Cortex of kidney (tissue), 1 donor: ENCODE measurements at regions not wholly inside any gene's neighbourhood (a gene's known extent, or its start where the extent isn't known, plus 50 kb on each side); places are given as distances from the start of the nearest gene placed in this dataset.

Experiments
- DNase-seq: peaks from one replicate; lab custom pipeline; 2025; lab: John Stamatoyannopoulos, UW

DNA sequence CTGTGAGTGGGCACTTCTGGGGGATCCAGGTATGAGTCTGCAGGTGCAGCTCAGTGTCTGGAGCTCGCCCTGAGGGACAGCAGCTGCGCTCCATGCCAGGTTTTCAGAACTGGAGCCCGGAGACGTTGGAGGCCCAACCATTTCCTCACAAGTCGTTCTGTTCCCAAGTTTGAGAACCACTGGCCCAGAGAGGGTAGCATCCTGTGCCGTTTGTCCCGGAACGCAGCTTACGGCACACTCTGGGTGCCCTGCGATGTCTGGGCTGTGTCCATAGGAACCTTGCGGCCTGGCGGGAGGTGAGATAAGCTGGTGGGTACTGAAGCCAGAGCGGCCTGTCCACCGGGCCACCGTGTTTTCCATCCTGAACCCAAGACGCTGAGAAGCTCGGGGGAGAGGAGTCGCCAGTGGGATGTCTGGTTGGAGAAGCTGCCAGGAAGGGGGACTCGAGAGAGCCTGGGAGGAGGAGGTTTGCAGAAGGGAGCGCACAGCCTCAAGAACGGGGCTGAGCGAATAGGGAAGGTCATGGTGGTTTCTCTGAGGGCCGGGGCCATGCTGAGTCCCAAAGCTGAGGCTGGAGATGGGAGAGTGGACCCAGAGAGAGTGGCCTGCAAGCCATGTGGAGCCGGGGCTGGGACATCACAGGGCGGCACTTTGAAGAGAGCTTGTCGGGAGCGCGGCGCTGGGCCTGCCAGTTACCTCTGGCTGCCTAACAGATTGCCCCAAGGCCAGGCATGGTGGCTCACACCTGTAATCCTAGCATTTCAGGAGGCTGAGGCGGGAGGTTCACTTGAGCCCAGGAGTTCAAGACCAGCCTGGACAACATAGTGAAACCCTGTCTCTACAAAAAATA, 211.0 kb upstream of the GSE1 start:
- no peak for DNase-seq

DNA sequence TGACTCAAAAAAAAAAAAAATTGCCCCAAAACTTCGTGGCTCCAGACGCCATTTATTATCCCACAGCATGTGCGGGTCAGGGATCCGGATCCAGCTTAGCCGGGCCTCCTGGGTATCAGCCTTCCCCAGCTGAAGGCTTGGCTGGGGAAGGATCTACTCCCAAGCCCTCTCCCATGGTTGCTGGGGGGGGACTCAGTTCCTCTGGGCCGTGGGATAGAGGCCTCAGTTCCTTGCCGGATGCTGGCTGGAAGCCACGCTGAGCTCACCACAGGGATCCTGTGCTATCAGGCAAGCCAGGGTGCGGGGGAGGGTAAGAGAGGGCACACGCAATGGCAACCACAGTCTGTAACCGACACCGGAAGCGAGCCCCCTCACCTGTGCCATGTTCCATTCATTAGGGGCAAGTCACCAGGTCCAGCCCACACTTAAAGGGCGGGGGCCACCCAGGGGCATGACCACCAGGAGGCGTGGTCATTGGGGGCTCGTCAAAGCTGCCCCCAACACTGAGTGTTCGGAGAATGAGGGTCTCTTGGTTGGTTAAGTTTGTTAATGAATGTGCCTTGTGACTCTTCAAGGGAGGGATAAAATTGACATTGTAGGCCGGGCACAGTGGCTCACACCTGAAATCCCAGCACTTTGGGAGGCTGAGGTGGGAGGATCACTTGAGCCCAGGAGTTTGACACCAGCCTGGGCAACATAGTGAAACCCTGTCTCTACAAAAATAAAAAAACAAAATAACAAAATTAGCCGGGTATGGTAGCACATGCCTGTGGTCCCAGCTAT, 210.0 kb upstream of the GSE1 start:
- DNase-seq, result no peak

DNA sequence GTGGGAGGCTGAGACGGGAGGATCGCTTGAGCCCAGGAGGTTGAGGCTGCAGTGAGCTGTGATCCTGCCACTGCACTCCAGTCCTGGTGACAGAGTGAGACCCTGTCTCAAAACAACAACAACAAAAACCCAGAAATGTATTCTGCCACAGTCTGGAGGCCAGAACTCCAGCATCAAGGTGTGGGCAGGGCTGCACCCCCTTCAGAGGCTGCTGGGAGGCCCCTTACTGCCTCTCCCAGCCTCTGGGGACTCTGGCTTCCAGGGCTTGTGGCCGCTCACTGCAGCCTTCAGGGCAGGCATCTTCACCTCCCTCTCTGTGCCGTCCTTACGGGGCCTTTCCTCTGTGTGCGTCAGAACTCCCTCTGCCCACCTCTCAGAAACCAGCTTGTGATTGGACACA, 209.4 kb upstream of the GSE1 start:
- DNase-seq, result no peak

DNA sequence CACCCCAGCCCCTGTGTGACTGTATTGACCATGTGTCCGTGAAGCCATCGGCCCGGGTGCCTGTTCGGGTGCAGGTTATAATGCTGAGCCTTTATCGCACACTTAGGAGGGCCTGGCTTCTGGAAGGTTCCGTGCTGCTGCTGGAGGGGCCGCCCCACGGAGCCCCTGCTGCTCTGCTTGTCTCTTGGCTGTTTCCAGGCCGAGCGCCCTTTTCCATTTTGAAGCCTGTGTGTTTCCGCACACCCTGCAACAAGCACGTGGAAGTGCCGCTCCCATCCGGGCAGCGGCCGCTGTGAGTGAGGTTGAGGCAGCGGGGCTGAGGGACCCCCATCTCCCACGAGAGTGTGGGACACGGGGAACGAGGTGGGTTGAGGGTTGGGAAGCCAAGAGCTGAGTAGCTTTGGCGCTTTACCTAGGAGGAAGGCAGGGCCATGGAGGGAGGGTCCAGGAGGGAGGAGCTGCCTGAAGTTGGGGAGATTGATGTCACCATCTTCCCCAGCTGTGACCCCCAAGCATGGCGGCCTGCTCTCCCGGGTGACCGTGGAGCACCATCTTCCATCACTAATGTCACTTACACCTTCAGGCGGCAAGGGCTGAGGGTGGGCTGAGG, 200.1 kb upstream of the GSE1 start:
- DNase-seq, result no peak

DNA sequence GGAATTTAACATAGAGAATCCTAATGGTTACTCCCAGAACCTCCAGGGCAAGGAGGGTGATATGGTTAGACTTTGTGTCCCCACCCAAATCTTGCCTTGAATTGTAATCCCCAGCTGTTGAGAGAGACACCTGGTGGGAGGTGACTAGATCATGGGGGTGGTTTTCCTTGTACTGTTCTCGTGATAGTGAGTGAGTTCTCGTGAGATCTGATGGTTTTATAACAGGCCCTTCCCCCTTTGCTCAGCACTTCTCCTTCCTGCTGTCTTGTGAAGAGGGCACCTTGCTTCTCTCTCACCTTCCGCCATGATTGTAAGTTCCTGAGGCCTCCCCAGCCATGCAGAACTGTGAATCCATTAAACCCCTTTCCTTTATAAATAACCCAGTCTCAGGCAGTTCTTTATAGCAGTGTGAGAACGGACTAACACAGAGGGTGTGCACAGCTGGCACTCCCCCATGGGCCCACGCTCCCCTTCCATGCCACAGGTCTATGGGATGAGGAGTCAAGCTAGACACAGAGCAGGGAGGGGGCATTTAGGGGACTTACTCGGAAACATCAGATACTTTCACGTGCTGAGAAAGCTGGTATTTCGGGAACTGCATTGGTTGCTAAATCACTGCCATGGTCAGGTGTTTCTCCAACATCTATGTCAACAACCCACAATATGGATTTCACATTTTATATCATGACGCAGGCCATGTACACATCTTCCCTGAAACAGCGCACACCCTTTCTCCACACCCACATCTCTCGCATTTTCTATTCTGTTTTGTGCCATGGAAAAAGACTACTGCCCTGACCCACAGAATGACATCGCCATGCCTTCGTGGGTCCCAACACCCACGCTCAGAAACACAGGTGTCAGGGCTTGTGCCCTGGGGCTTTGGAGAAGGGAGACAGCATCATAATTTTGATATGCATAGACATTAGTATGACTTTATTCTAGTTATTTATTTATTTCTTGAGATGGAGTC, 199.1 kb upstream of the GSE1 start:
- no peak for DNase-seq

DNA sequence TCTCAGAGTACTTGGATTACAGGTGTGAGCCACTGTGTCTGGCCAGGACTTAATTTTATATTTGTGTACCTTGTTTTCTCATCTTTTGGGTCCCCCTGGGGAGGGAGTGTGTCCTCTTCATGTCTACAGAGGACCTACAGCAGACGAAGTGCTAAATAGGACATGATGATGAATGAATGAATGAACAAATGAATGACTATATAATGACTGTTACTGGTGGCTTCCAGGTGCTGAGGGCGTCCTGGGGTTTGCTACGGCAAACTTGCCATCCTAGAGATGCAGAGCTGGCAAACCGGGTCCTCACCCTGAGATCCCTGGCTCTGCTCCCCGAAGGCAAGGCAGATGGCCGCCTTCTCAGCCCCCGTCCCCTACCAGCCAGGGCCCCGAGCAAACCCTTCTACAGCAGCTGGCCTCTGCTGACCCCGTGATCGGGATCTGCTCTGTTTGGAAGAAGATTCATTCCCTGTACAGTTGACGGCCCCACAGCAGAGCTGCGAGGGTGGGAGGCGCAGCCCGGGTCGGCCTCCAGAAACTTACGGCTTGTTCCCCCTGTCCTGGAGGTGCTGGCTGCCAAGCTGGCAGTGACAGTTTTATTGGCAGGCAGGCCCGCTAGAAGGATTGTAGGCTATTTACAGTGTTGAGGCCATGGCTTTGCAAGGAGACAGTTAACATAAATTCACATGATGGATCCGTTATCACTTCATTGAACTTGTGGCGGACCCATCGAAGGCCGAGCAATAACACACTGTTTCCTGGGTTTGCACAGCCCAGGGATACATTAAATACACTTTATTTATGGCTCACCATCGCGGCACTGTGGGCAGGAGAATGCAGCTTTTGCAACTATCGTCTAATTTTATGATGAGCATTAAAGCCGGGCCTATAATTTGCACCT, 197.7 kb upstream of the GSE1 start:
- DNase-seq, result no peak

DNA sequence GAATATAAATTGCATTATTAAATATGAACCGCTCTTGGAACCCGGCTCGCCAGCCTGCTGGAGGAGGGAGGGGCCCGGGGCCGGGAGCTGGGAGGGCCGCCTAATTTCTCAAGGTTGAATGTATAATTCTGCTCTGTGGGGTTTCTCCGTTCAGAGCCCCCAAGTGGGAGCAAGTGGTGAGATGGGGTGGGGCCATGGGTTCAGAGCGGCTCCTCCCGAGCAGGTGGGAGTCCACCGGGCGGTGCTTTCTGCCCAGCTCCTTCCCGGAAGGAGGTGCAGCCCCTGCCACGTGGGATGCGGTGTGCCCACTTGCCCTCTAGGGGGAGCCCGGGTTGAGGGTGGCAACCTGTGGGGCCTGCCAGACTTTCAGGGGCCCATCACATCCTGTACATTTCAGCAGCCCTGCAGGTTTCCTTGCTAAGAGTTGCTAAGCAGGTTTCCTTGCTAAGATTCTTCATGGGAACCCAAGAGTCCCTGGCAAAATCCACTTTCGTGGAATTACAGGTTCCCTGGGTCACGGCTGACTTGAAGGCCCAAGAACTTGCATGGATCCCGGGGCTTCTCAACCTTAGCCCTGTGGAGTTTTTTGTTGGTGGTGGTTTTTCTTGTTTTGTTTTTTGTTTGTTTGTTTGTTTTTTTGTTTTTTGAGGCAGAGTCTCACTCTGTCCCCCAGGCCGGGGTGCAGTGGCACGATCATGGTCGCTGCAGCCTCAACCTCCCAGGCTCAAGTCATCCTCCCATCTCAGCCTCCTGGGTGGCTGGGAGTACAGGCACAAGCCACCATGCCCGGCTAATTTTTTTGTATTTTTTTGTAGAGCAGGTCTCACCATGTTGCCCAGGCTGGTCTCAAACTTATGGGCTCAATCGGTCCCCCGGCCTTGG, 196.7 kb upstream of the GSE1 start:
- DNase-seq, result no peak

DNA sequence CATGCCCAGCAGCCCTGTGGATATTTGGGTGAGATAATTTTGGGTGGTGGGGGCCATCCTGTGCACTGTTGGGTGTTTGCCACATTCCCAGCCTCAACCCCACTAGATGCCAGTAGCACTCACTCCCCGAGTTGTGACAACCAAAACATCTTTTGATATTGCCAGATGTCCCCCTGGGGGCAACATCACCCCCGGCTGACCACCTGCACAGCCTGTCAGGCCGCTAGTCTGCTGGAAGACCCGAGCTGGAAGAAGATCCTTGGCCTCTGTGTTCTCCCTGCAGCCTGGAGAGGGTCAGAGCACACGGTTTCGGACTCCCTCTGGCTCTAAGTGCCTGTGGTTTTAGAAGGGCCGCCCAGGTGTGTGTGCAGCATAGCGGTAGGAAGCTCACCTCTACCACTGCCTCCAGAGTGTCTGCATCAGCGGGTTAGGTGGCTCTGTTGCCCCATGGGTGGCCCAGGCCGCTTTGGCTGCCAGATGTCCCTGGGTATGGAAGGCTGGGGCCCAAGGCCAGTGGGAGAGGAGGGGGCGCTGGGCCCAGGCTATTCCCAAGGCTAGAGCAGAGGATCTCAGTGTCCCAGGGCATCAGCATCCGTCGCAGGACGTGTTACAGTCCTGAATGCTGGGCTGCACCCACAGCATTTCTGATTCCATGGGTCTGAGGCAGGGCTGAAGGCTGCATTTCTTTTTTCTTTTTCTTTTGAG, 195.8 kb upstream of the GSE1 start:
- DNase-seq, result no peak

DNA sequence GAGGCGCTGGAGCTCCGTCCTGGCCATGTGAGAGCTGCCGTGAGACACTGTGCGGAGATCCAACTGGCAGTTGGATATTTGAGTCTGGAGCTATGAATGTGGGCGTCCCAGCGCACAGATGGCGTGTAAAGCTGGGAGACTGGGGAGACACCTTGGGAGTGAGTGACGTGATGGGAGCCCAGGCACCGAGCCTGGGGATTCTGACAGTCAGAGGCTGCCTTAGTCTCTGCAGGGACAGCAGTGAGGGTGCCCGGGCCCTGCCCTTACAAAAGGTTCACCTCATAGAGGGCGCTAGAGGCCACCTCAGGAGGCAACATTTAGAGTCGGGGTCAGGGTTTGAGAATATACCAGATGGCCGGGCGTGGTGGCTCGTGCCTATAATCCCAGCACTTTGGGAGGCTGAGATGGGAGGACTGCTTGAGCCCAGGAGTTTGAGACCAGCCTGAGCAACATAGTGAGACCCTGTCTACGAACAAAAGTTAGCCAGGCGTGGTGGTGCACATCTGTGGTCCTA, 194.1 kb upstream of the GSE1 start:
- no peak for DNase-seq

DNA sequence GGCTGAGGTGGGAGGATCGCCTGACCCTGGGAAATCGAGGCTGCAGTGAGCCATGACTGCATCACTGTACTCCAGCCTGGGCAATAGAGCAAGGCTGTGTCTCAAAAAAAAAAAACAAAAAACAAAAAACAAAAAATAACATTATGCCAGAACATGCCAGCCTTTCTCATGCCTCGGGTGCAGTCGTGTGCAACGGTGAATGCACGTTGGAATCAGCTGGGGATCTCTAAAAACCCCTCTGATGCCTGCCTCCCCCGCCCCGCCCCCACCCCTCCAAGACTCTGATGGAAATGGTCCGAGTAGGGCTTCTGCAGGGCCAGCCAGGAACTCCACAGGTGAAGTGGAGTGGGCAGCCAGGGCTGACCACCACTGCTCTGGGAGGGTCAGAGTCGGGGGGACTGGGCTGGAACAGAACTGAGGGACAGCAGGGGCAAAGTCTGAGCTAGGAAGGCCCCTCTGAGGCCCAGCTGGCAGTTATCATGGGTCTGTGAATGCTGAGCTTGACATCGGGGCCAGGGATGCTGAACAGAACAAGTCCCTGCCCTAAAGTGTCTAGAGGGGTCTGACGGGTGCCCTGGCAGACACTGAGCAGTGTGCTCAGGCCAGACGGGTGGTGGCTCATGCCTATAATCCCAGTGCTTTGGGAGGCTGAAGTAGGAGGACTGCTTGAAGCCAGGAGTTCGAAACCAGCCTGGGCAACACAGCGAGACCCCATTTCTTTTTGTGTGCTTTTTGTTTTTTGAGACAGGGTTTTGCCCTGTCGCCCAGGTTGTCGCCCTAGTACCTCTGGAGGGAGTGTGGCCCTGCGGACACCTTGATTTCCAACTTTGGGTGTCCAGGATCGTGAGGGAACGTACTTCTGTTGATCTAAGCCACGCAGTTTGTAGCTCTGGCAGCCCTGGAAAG, 193.4 kb upstream of the GSE1 start:
- no peak for DNase-seq

DNA sequence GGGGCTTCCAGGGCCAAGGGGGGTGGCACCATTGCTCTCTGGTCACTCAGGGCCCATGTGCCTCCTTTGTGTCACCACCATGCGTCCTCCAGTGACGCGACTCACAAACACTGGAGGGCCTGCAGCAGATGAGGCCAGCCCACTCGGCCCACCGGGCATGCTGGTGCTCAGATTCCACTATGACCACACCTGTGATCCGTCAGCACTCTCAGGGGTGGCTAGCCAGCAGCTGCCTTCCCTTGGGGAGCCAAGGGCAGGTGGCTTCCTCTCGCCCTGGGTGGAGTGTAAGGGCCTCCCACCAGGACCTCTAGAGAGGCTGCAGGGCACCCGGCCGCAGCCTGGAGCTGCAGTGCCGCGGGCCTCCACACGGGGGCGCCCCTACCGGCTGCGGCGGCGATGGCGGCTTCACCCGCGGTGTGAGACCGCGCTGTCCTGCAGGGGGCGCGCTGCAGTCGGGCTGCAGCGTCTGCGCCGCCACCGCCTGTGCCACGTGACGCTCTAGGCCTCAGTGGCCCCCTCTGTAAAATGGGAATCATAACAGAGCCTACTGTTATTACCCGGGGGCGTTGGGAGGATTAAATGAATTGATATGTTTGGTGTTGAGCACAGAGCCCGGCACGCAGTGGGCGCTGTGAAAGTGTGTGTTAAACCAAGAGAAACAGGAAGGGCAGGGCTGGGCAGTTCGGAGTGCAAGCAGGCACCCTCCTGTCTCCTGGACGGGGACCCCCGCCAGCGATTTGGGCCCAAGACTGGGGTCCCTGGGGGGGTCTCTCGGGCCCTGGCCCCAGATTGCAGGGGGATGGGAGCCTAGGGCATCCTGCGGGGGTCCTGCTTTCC, 192.4 kb upstream of the GSE1 start:
- DNase-seq, result no peak

DNA sequence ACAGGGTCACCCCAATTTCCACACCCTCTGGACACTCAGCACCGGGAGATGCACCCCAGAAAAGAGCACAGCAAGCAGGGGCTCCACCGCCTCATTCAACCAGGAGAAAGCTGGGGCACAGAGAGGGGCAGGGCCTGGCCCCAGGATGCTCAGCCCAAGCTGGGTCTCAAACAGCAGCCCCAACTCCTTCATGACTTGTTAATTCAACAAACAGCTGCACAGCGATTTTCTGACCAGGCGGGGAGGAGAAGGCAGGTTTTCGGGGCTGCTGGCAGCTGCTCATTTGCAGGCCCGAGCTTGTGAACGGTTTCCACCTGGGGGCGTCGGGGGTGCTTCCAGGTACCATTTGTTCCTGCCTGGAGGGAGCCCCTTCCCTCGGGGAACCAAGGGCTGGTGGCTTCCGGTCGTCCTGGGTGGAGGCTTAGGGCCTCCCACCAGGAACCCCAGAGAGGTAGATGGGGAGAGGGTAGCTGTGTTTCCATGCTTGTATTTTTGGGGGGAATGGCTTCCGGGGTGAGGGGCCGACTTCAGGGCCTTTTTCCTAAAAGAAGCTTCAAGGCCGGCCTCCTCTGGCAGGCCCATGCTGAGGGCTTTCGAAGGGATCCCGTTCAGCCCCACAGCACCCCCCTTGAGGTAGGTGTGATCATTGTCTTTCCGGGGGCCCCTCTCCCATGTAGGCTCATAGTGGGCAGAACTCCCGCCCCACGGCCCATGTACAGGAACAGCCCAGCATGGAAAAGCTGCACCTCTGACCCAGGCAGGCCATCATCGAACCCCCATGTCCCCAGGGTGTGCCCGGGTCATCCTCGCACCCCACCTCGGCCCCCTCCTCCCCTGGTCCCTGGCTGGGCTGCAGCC, 191.6 kb upstream of the GSE1 start:
- DNase-seq, result no peak

DNA sequence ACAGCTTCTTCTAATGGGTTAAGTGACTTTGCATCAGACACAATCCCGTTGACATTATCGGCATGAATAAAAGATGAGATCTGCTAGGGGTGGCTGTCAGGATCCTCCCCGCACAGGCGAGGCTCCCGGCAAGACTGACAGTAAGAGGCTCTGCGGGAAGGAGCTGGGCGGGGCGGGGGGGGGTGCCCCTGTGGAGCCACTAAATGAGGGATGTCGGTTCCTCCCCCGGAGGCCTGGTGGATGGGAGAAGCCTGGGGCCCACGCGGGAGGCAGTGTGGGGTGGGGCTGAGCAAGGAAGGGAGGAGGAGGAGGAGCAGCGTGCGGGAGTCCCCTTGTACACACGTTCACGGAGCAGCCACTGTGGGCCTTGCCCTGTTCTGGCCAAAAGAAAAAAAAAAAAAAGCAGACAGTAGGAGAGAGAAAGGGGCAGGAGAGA, 190.9 kb upstream of the GSE1 start:
- DNase-seq, result no peak

DNA sequence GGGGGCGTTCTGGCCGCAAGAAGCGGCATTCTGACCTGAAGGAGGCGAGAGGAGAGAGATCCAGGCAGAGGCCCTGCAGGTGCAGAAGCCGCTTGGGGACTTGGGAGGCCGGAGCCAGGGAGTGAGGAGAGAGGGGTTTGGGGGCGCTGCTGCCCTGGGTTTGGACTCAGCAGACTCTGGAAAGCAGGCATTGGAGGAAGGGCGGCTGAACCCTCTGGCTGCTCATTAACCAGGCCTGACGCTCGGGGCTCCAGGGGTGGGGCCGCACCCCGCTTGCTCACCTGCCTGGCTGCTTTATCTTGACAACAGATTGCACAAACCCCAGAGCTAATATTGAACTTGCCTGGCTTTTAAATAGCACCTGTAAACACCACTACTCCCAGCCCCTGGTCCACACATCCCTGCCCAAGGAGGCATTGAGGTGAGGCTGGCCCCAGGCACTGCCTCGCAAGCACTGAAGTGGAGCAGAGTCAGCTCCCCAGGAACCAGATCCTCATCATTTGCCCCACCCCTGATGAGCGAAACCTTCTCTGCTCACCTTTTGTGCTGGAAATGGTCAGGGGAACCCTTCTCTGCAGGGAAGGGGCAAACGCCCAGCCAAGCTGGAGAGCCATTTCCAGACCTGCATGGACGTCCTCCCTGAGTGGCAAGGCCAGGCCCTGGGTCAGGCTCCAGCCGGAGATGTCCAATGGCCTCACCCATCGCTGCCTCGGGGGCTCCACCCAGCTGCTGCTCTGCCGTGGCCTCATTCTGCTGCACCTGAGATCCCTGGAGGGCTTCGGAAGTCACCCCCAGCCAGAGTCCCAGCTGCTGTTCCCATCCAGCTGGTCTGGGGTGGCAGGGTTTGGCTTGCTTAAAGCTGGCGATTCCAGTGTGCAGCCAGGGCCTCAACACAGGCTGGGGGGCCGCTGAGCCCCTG, 190.2 kb upstream of the GSE1 start:
- DNase-seq, result no peak

DNA sequence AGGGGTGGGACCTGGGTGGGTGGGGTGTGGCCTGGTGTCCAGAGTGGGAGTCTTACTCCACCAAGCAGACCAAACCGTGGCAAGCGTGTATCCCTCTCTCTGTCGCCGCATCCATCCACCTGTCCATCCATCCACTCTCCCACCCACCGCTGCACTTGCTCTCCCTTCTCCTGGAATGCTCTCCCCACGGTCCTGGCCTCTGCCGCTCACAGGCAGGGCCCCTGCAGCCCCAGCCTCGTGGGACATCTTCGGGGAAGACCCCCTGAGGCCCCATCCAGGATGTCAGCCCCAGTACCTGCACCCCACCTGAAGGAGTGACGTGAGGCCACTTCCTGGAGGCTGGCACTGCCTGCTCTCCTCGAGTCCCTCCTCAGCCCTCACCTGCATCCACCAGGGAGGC, 189.5 kb upstream of the GSE1 start:
- no peak for DNase-seq
